WTC11 (cell line): ENCODE measurements at regions not wholly inside any gene's neighbourhood (a gene's known extent, or its start where the extent isn't known, plus 50 kb on each side); places are given as distances from the start of the nearest gene placed in this dataset.

ENCODE experiments used
- ATAC-seq: fragments of 200-7000 bp; cut with Tn5 transposase; 2 replicates; pipeline ENCODE4 v1.10.0; 2021; ENCODE audit warnings: mild to moderate bottlenecking, moderate library complexity
- CTCF ChIA-PET: fragments of 300-600 bp; sonication (Branson Sonifier 250); formaldehyde crosslinking; loops from one replicate; lab custom pipeline; 2021; ENCODE audit warnings: antibody characterized with exemption; lab: Charles Lee
- POLR2A ChIA-PET: fragments of 350-600 bp; sonication (Branson Sonifier 250); formaldehyde crosslinking; loops from one replicate; lab custom pipeline; 2021; ENCODE audit warnings: antibody characterized with exemption; lab: Charles Lee
- DNase-seq: peaks from one replicate; pipeline ENCODE4 v3.0.0; 2021; ENCODE audit warnings: low spot score
- H3K27ac Mint-ChIP-seq: 2 replicates; pipeline ENCODE4 v1.8.0; 2021; ENCODE audit warnings: mixed read lengths
- H3K27me3 Mint-ChIP-seq: 2 replicates; pipeline ENCODE4 v1.8.0; 2021; ENCODE audit warnings: low read depth, mild to moderate bottlenecking, moderate library complexity, mixed read lengths
- H3K36me3 Mint-ChIP-seq: 2 replicates; pipeline ENCODE4 v1.8.0; 2021; ENCODE audit warnings: mixed read lengths
- H3K4me1 Mint-ChIP-seq: 2 replicates; pipeline ENCODE4 v1.8.0; 2022; ENCODE audit warnings: mixed read lengths
- H3K4me3 Mint-ChIP-seq: 2 replicates; pipeline ENCODE4 v1.8.0; 2021; ENCODE audit warnings: mild to moderate bottlenecking, moderate library complexity, mixed read lengths
- H3K9me3 Mint-ChIP-seq: 2 replicates; pipeline ENCODE4 v1.8.0; 2021; ENCODE audit warnings: mixed read lengths
- ATF1 ChIP-seq: sonication (generic); formaldehyde crosslinking; IDR thresholded peaks from 2 replicates; pipeline ENCODE4 v1.8.1; 2023; ENCODE audit warnings: mild to moderate bottlenecking, moderate library complexity, missing genetic modification reagents
- IRF2 ChIP-seq: sonication (generic); formaldehyde crosslinking; IDR thresholded peaks from 2 replicates; pipeline ENCODE4 v1.8.0; 2022; ENCODE audit warnings: low read depth, missing genetic modification reagents, borderline replicate concordance
- KAT7 ChIP-seq: sonication (generic); formaldehyde crosslinking; IDR thresholded peaks from 2 replicates; pipeline ENCODE4 v1.8.1; 2023; ENCODE audit warnings: missing genetic modification reagents, mild to moderate bottlenecking, borderline replicate concordance
- NFATC4 ChIP-seq: fragments of 250-450 bp; sonication (Bioruptor Pico); IDR thresholded peaks from 2 replicates; pipeline ENCODE4 v1.9.0; 2021; ENCODE audit warnings: mild to moderate bottlenecking
- RORB ChIP-seq: fragments of 250-450 bp; sonication (Bioruptor Pico); IDR thresholded peaks from 2 replicates; pipeline ENCODE4 v1.9.0; 2021; ENCODE audit warnings: mild to moderate bottlenecking
- SP1 ChIP-seq: sonication (generic); formaldehyde crosslinking; conservative IDR thresholded peaks from 2 replicates; pipeline ENCODE4 v1.8.1; 2022; ENCODE audit warnings: missing genetic modification reagents
- ZNF232 ChIP-seq: sonication (generic); formaldehyde crosslinking; IDR thresholded peaks from 2 replicates; pipeline ENCODE4 v1.8.0; 2022; ENCODE audit warnings: mild to moderate bottlenecking, missing genetic modification reagents
- ZNF416 ChIP-seq: fragments of 250-450 bp; sonication (Bioruptor Pico); IDR thresholded peaks from 2 replicates; pipeline ENCODE4 v1.9.0; 2021; ENCODE audit warnings: mild to moderate bottlenecking, inconsistent platforms
- TF ChIP-seq, protein P1 (sequence below): sonication (generic); formaldehyde crosslinking; IDR thresholded peaks from 2 replicates; pipeline ENCODE4 v1.8.0; 2023; ENCODE audit warnings: missing genetic modification reagents, mild to moderate bottlenecking, borderline replicate concordance
- TF ChIP-seq, protein P2 (sequence below): sonication (generic); formaldehyde crosslinking; IDR thresholded peaks from 2 replicates; pipeline ENCODE4 v1.8.0; 2022; ENCODE audit warnings: mild to moderate bottlenecking, missing genetic modification reagents
- TF ChIP-seq, protein P3 (sequence below): sonication (generic); formaldehyde crosslinking; IDR thresholded peaks from 2 replicates; pipeline ENCODE4 v1.8.0; 2022; ENCODE audit warnings: missing genetic modification reagents
- TF ChIP-seq, protein P4 (sequence below): sonication (generic); formaldehyde crosslinking; IDR thresholded peaks from 2 replicates; pipeline ENCODE4 v1.8.1; 2022; ENCODE audit warnings: low read depth, missing genetic modification reagents, borderline replicate concordance
- TF ChIP-seq, protein P5 (sequence below): fragments of 250-450 bp; sonication (Bioruptor Pico); IDR thresholded peaks from 2 replicates; pipeline ENCODE4 v1.9.0; 2021; ENCODE audit warnings: moderate library complexity, mild to moderate bottlenecking, inconsistent platforms, borderline replicate concordance
- TF ChIP-seq, protein P6 (sequence below): sonication (generic); formaldehyde crosslinking; IDR thresholded peaks from 2 replicates; pipeline ENCODE4 v1.8.1; 2023; ENCODE audit warnings: mild to moderate bottlenecking, missing genetic modification reagents, borderline replicate concordance
- TF ChIP-seq, protein P7 (sequence below): sonication (generic); formaldehyde crosslinking; IDR thresholded peaks from 2 replicates; pipeline ENCODE4 v1.8.0; 2023; ENCODE audit warnings: mild to moderate bottlenecking, missing genetic modification reagents
- TF ChIP-seq, protein P8 (sequence below): sonication (generic); formaldehyde crosslinking; conservative IDR thresholded peaks from 2 replicates; pipeline ENCODE4 v1.8.1; 2023; ENCODE audit warnings: mild to moderate bottlenecking, low read depth, missing genetic modification reagents, moderate library complexity

DNA sequence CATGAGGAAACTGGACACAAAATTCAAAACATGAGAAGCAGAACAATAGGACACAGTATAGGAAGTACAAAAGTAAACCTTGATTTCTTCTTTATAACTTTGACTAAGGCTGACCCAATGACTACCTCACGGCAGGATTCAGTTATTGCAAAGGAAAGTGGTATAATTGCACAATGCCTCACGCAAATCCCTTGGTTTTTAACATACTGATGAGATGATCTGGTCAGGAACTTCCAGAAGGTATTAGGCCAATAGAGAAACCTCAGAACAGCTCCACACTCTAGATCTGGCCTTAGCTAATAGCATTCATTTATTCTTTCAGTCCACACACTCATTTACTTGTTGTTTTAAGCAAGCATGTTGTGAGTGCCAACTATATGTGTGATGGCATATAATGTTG is 1526.9 kb upstream of the ACVR2A start:
- Mint-ChIP-seq H3K36me3 (no peaks in the 10 kb centered on the region), H3K9me3 (no peaks in the 10 kb centered on the region), H3K27me3 (no peaks in the 10 kb centered on the region), H3K4me1 (peaks cover 25% of the 10 kb centered on the region), H3K4me3 (no peak overlapping the region), H3K27ac (no peak overlapping the region)
- POLR2A ChIA-PET: no interaction called here
- DNase-seq: no peak
- TF ChIP-seq SP1 (CRISPR knock-in tag) (no peak), KAT7 (CRISPR knock-in tag) (no peak), NFATC4 (CRISPR knock-in tag) (no peak), ZNF416 (CRISPR knock-in tag) (no peak), ZNF232 (CRISPR knock-in tag) (no peak), RORB (CRISPR knock-in tag) (no peak), ATF1 (no peak), IRF2 (no peak)
- TF ChIP-seq, protein P1, sequence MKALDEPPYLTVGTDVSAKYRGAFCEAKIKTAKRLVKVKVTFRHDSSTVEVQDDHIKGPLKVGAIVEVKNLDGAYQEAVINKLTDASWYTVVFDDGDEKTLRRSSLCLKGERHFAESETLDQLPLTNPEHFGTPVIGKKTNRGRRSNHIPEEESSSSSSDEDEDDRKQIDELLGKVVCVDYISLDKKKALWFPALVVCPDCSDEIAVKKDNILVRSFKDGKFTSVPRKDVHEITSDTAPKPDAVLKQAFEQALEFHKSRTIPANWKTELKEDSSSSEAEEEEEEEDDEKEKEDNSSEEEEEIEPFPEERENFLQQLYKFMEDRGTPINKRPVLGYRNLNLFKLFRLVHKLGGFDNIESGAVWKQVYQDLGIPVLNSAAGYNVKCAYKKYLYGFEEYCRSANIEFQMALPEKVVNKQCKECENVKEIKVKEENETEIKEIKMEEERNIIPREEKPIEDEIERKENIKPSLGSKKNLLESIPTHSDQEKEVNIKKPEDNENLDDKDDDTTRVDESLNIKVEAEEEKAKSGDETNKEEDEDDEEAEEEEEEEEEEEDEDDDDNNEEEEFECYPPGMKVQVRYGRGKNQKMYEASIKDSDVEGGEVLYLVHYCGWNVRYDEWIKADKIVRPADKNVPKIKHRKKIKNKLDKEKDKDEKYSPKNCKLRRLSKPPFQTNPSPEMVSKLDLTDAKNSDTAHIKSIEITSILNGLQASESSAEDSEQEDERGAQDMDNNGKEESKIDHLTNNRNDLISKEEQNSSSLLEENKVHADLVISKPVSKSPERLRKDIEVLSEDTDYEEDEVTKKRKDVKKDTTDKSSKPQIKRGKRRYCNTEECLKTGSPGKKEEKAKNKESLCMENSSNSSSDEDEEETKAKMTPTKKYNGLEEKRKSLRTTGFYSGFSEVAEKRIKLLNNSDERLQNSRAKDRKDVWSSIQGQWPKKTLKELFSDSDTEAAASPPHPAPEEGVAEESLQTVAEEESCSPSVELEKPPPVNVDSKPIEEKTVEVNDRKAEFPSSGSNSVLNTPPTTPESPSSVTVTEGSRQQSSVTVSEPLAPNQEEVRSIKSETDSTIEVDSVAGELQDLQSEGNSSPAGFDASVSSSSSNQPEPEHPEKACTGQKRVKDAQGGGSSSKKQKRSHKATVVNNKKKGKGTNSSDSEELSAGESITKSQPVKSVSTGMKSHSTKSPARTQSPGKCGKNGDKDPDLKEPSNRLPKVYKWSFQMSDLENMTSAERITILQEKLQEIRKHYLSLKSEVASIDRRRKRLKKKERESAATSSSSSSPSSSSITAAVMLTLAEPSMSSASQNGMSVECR (CRISPR knock-in tag): no peak
- TF ChIP-seq, protein P2, sequence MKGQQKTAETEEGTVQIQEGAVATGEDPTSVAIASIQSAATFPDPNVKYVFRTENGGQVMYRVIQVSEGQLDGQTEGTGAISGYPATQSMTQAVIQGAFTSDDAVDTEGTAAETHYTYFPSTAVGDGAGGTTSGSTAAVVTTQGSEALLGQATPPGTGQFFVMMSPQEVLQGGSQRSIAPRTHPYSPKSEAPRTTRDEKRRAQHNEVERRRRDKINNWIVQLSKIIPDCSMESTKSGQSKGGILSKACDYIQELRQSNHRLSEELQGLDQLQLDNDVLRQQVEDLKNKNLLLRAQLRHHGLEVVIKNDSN: no peak
- TF ChIP-seq, protein P3, sequence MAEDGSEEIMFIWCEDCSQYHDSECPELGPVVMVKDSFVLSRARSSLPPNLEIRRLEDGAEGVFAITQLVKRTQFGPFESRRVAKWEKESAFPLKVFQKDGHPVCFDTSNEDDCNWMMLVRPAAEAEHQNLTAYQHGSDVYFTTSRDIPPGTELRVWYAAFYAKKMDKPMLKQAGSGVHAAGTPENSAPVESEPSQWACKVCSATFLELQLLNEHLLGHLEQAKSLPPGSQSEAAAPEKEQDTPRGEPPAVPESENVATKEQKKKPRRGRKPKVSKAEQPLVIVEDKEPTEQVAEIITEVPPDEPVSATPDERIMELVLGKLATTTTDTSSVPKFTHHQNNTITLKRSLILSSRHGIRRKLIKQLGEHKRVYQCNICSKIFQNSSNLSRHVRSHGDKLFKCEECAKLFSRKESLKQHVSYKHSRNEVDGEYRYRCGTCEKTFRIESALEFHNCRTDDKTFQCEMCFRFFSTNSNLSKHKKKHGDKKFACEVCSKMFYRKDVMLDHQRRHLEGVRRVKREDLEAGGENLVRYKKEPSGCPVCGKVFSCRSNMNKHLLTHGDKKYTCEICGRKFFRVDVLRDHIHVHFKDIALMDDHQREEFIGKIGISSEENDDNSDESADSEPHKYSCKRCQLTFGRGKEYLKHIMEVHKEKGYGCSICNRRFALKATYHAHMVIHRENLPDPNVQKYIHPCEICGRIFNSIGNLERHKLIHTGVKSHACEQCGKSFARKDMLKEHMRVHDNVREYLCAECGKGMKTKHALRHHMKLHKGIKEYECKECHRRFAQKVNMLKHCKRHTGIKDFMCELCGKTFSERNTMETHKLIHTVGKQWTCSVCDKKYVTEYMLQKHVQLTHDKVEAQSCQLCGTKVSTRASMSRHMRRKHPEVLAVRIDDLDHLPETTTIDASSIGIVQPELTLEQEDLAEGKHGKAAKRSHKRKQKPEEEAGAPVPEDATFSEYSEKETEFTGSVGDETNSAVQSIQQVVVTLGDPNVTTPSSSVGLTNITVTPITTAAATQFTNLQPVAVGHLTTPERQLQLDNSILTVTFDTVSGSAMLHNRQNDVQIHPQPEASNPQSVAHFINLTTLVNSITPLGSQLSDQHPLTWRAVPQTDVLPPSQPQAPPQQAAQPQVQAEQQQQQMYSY: no peak
- TF ChIP-seq, protein P4, sequence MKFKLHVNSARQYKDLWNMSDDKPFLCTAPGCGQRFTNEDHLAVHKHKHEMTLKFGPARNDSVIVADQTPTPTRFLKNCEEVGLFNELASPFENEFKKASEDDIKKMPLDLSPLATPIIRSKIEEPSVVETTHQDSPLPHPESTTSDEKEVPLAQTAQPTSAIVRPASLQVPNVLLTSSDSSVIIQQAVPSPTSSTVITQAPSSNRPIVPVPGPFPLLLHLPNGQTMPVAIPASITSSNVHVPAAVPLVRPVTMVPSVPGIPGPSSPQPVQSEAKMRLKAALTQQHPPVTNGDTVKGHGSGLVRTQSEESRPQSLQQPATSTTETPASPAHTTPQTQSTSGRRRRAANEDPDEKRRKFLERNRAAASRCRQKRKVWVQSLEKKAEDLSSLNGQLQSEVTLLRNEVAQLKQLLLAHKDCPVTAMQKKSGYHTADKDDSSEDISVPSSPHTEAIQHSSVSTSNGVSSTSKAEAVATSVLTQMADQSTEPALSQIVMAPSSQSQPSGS: no peak
- TF ChIP-seq, protein P5, sequence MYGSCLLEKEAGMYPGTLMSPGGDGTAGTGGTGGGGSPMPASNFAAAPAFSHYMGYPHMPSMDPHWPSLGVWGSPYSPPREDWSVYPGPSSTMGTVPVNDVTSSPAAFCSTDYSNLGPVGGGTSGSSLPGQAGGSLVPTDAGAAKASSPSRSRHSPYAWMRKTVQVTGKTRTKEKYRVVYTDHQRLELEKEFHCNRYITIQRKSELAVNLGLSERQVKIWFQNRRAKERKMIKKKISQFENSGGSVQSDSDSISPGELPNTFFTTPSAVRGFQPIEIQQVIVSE: no peak
- TF ChIP-seq, protein P6, sequence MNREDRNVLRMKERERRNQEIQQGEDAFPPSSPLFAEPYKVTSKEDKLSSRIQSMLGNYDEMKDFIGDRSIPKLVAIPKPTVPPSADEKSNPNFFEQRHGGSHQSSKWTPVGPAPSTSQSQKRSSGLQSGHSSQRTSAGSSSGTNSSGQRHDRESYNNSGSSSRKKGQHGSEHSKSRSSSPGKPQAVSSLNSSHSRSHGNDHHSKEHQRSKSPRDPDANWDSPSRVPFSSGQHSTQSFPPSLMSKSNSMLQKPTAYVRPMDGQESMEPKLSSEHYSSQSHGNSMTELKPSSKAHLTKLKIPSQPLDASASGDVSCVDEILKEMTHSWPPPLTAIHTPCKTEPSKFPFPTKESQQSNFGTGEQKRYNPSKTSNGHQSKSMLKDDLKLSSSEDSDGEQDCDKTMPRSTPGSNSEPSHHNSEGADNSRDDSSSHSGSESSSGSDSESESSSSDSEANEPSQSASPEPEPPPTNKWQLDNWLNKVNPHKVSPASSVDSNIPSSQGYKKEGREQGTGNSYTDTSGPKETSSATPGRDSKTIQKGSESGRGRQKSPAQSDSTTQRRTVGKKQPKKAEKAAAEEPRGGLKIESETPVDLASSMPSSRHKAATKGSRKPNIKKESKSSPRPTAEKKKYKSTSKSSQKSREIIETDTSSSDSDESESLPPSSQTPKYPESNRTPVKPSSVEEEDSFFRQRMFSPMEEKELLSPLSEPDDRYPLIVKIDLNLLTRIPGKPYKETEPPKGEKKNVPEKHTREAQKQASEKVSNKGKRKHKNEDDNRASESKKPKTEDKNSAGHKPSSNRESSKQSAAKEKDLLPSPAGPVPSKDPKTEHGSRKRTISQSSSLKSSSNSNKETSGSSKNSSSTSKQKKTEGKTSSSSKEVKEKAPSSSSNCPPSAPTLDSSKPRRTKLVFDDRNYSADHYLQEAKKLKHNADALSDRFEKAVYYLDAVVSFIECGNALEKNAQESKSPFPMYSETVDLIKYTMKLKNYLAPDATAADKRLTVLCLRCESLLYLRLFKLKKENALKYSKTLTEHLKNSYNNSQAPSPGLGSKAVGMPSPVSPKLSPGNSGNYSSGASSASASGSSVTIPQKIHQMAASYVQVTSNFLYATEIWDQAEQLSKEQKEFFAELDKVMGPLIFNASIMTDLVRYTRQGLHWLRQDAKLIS (CRISPR knock-in tag): no peak
- TF ChIP-seq, protein P7, sequence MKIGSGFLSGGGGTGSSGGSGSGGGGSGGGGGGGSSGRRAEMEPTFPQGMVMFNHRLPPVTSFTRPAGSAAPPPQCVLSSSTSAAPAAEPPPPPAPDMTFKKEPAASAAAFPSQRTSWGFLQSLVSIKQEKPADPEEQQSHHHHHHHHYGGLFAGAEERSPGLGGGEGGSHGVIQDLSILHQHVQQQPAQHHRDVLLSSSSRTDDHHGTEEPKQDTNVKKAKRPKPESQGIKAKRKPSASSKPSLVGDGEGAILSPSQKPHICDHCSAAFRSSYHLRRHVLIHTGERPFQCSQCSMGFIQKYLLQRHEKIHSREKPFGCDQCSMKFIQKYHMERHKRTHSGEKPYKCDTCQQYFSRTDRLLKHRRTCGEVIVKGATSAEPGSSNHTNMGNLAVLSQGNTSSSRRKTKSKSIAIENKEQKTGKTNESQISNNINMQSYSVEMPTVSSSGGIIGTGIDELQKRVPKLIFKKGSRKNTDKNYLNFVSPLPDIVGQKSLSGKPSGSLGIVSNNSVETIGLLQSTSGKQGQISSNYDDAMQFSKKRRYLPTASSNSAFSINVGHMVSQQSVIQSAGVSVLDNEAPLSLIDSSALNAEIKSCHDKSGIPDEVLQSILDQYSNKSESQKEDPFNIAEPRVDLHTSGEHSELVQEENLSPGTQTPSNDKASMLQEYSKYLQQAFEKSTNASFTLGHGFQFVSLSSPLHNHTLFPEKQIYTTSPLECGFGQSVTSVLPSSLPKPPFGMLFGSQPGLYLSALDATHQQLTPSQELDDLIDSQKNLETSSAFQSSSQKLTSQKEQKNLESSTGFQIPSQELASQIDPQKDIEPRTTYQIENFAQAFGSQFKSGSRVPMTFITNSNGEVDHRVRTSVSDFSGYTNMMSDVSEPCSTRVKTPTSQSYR: no peak
- TF ChIP-seq, protein P8, sequence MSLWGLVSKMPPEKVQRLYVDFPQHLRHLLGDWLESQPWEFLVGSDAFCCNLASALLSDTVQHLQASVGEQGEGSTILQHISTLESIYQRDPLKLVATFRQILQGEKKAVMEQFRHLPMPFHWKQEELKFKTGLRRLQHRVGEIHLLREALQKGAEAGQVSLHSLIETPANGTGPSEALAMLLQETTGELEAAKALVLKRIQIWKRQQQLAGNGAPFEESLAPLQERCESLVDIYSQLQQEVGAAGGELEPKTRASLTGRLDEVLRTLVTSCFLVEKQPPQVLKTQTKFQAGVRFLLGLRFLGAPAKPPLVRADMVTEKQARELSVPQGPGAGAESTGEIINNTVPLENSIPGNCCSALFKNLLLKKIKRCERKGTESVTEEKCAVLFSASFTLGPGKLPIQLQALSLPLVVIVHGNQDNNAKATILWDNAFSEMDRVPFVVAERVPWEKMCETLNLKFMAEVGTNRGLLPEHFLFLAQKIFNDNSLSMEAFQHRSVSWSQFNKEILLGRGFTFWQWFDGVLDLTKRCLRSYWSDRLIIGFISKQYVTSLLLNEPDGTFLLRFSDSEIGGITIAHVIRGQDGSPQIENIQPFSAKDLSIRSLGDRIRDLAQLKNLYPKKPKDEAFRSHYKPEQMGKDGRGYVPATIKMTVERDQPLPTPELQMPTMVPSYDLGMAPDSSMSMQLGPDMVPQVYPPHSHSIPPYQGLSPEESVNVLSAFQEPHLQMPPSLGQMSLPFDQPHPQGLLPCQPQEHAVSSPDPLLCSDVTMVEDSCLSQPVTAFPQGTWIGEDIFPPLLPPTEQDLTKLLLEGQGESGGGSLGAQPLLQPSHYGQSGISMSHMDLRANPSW: no peak
- CTCF ChIA-PET: no interaction called here
- ATAC-seq: no peak
